ENCODE measurements at regions not wholly inside any gene's neighbourhood (a gene's known extent, or its start where the extent isn't known, plus 50 kb on each side); places are given as distances from the start of the nearest gene placed in this dataset.

DNA sequence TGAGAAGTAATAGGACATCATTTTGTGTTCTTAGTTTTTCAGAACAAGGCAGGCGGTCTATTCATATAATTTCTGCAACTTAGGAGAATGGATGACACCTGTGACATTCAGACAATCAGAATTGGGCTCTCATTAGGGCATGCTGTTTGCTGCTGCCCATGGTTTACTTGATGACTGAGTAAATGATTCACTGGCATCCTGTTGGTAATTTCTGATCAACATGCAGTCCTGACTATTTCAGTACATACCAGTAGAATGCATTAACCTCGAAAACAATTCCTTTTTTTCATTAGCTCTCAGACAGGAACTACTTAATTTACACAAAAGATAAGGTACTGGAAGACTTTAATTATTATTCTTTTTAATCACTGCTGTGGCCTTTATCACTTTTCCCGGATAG is 641.6 kb downstream of the NSUN3 start:
- TF ChIP-seq, protein P1, sequence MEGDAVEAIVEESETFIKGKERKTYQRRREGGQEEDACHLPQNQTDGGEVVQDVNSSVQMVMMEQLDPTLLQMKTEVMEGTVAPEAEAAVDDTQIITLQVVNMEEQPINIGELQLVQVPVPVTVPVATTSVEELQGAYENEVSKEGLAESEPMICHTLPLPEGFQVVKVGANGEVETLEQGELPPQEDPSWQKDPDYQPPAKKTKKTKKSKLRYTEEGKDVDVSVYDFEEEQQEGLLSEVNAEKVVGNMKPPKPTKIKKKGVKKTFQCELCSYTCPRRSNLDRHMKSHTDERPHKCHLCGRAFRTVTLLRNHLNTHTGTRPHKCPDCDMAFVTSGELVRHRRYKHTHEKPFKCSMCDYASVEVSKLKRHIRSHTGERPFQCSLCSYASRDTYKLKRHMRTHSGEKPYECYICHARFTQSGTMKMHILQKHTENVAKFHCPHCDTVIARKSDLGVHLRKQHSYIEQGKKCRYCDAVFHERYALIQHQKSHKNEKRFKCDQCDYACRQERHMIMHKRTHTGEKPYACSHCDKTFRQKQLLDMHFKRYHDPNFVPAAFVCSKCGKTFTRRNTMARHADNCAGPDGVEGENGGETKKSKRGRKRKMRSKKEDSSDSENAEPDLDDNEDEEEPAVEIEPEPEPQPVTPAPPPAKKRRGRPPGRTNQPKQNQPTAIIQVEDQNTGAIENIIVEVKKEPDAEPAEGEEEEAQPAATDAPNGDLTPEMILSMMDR (IDR thresholded peaks at IDR 0.05; ENCODE audit: insufficient read depth, low read length, poor library complexity, severe bottlenecking), result no peak
- TF ChIP-seq EZH2phosphoT487 (conservative IDR thresholded peaks at IDR 0.05; ENCODE audit: low read length), result no peak
